HEK293 (cell line): ENCODE measurements at regions not wholly inside any gene's neighbourhood (a gene's known extent, or its start where the extent isn't known, plus 50 kb on each side); places are given as distances from the start of the nearest gene placed in this dataset.

ENCODE experiments used
- CTCF ChIA-PET: fragments of 350-600 bp; formaldehyde crosslinking; extraction: SDS; loops from one replicate; lab custom pipeline; 2021; ENCODE audit warnings: antibody characterized with exemption; lab: Yijun Ruan, JAX
- POLR2A ChIA-PET: fragments of 300-600 bp; formaldehyde crosslinking; extraction: SDS; loops from one replicate; lab custom pipeline; 2020; ENCODE audit warnings: antibody characterized with exemption, inconsistent platforms; lab: Yijun Ruan, JAX
- H3K27ac ChIP-seq: fragments of 200-500 bp; sonication (Bioruptor generic); 2 replicates; pipeline ENCODE4 v1.5.1; 2014; ENCODE audit warnings: low read depth, low read length, control low read depth, inconsistent platforms; ENCODE audit errors: extremely low read depth
- H3K36me3 ChIP-seq, 2 experiments: fragments of 200-500 bp in 1 of 2; sonication (Bioruptor generic) in 1 of 2; 1 replicate in 1 of 2; 2 replicates in 1 of 2; pipeline ENCODE4 v1.5.1; 2014 to 2017; ENCODE audit warnings: inconsistent platforms in 2 of 2, low read length in 2 of 2; ENCODE audit not compliant: control insufficient read depth in 2 of 2, insufficient read depth in 1 of 2
- H3K4me1 ChIP-seq: fragments of 200-500 bp; sonication (Bioruptor generic); 2 replicates; pipeline ENCODE4 v1.5.1; 2014; ENCODE audit warnings: mild to moderate bottlenecking, low read length, inconsistent platforms; ENCODE audit not compliant: control insufficient read depth, insufficient read depth
- H3K4me3 ChIP-seq: 2 replicates; pipeline ENCODE4 v1.5.1; 2011; ENCODE audit warnings: low read depth, mild to moderate bottlenecking, control low read depth, low read length, moderate library complexity
- H3K9me3 ChIP-seq: fragments of 200-500 bp; sonication (Bioruptor generic); 2 replicates; pipeline ENCODE4 v1.5.1; 2014; ENCODE audit warnings: low read depth, low read length, inconsistent platforms; ENCODE audit not compliant: control insufficient read depth, insufficient read depth
- ELK4 ChIP-seq: IDR thresholded peaks from 2 replicates; pipeline ENCODE4 v1.6.1; 2011; ENCODE audit warnings: mild to moderate bottlenecking, low read depth, low read length, borderline replicate concordance
- KLF9 ChIP-seq: fragments of 450-650 bp; formaldehyde crosslinking; IDR thresholded peaks from 2 replicates; pipeline ENCODE4 v1.5.1; 2016; ENCODE audit warnings: missing biosample characterization, missing genetic modification characterization, low read depth
- PBX3 ChIP-seq: sonication (generic); formaldehyde crosslinking; IDR thresholded peaks from 2 replicates; pipeline ENCODE4 v1.8.1; 2022; ENCODE audit warnings: mild to moderate bottlenecking, moderate library complexity, missing genetic modification reagents
- SP3 ChIP-seq: fragments of 450-650 bp; formaldehyde crosslinking; IDR thresholded peaks from 2 replicates; pipeline ENCODE4 v1.5.1; 2016; ENCODE audit warnings: missing biosample characterization, missing genetic modification characterization
- ZFP37 ChIP-seq: fragments of 450-650 bp; formaldehyde crosslinking; IDR thresholded peaks from 2 replicates; pipeline ENCODE4 v1.5.1; 2016; ENCODE audit warnings: missing biosample characterization, missing genetic modification characterization
- ZNF121 ChIP-seq: fragments of 450-650 bp; formaldehyde crosslinking; IDR thresholded peaks from 2 replicates; pipeline ENCODE4 v1.5.1; 2016; ENCODE audit warnings: missing biosample characterization, missing genetic modification characterization
- ZNF239 ChIP-seq: fragments of 450-650 bp; formaldehyde crosslinking; IDR thresholded peaks from 2 replicates; pipeline ENCODE4 v1.5.1; 2016; ENCODE audit warnings: missing biosample characterization, missing genetic modification characterization
- ZNF521 ChIP-seq: fragments of 450-650 bp; formaldehyde crosslinking; IDR thresholded peaks from 2 replicates; pipeline ENCODE4 v1.5.1; 2017; ENCODE audit warnings: missing biosample characterization, mild to moderate bottlenecking, missing genetic modification characterization
- ZNF623 ChIP-seq: fragments of 450-650 bp; formaldehyde crosslinking; IDR thresholded peaks from 2 replicates; pipeline ENCODE4 v1.5.1; 2016; ENCODE audit warnings: missing biosample characterization, missing genetic modification characterization
- ZSCAN16 ChIP-seq: fragments of 450-650 bp; formaldehyde crosslinking; IDR thresholded peaks from 2 replicates; pipeline ENCODE4 v1.5.1; 2016; ENCODE audit warnings: missing biosample characterization, missing genetic modification characterization
- TF ChIP-seq, protein P1 (sequence below): fragments of 450-650 bp; formaldehyde crosslinking; IDR thresholded peaks from 2 replicates; pipeline ENCODE4 v1.5.1; 2016; ENCODE audit warnings: missing biosample characterization, missing genetic modification characterization
- TF ChIP-seq, protein P2 (sequence below): fragments of 450-650 bp; formaldehyde crosslinking; IDR thresholded peaks from 2 replicates; pipeline ENCODE4 v1.5.1; 2016; ENCODE audit warnings: missing biosample characterization, missing genetic modification characterization, borderline replicate concordance
- TF ChIP-seq, protein P3 (sequence below): fragments of 450-650 bp; formaldehyde crosslinking; IDR thresholded peaks from 2 replicates; pipeline ENCODE4 v1.5.1; 2016; ENCODE audit warnings: missing biosample characterization, missing genetic modification characterization
- TF ChIP-seq, protein P4 (sequence below): fragments of 450-650 bp; formaldehyde crosslinking; IDR thresholded peaks from 2 replicates; pipeline ENCODE4 v1.5.1; 2017; ENCODE audit warnings: missing biosample characterization, missing genetic modification characterization

DNA sequence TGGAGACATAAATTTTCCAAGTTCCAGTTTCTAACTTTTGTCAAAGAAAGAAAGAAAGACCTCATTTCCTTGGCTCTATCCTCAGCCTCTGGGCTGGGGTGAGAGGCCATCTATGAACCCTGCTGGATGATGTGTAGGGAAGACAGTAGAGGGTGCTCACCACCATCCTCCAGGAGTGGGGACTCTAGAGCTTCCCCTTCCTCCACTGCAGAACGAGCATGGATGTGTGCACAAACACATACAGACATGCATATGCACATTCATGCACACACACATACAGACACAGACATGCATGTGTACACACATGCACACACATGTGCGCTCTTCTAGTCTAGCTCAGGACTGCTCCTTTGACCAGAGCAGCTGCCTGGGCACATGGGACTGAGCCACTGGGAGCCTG is 565.8 kb downstream of the BUD13 start (continued):
- TF ChIP-seq ZNF239 (no peak), ELK4 (no peak), PBX3 (CRISPR knock-in tag) (no peak), ZSCAN16 (tag by site-specific recombination) (no peak), ZFP37 (tag by site-specific recombination) (no peak)
- TF ChIP-seq, protein P1, sequence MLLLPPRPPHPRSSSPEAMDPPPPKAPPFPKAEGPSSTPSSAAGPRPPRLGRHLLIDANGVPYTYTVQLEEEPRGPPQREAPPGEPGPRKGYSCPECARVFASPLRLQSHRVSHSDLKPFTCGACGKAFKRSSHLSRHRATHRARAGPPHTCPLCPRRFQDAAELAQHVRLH (tag by site-specific recombination), result no peak

- no peaks in the 10 kb centered on the region for H3K36me3 ChIP-seq
- H3K27ac ChIP-seq, result no peak overlapping the region
- CTCF ChIA-PET, result interaction anchor here (6.8 kb wide), 1 partner anchor 13 kb away, joined by 39 read pairs; no protein-coding TSS in a partner anchor
- no peaks in the 10 kb centered on the region for H3K4me1 ChIP-seq
- no peaks in the 10 kb centered on the region for H3K9me3 ChIP-seq
- no peak overlapping the region for H3K4me3 ChIP-seq
- no peak for TF ChIP-seq ZNF623 (tag by site-specific recombination)
- TF ChIP-seq, protein P2, sequence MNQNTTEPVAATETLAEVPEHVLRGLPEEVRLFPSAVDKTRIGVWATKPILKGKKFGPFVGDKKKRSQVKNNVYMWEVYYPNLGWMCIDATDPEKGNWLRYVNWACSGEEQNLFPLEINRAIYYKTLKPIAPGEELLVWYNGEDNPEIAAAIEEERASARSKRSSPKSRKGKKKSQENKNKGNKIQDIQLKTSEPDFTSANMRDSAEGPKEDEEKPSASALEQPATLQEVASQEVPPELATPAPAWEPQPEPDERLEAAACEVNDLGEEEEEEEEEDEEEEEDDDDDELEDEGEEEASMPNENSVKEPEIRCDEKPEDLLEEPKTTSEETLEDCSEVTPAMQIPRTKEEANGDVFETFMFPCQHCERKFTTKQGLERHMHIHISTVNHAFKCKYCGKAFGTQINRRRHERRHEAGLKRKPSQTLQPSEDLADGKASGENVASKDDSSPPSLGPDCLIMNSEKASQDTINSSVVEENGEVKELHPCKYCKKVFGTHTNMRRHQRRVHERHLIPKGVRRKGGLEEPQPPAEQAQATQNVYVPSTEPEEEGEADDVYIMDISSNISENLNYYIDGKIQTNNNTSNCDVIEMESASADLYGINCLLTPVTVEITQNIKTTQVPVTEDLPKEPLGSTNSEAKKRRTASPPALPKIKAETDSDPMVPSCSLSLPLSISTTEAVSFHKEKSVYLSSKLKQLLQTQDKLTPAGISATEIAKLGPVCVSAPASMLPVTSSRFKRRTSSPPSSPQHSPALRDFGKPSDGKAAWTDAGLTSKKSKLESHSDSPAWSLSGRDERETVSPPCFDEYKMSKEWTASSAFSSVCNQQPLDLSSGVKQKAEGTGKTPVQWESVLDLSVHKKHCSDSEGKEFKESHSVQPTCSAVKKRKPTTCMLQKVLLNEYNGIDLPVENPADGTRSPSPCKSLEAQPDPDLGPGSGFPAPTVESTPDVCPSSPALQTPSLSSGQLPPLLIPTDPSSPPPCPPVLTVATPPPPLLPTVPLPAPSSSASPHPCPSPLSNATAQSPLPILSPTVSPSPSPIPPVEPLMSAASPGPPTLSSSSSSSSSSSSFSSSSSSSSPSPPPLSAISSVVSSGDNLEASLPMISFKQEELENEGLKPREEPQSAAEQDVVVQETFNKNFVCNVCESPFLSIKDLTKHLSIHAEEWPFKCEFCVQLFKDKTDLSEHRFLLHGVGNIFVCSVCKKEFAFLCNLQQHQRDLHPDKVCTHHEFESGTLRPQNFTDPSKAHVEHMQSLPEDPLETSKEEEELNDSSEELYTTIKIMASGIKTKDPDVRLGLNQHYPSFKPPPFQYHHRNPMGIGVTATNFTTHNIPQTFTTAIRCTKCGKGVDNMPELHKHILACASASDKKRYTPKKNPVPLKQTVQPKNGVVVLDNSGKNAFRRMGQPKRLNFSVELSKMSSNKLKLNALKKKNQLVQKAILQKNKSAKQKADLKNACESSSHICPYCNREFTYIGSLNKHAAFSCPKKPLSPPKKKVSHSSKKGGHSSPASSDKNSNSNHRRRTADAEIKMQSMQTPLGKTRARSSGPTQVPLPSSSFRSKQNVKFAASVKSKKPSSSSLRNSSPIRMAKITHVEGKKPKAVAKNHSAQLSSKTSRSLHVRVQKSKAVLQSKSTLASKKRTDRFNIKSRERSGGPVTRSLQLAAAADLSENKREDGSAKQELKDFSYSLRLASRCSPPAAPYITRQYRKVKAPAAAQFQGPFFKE, result no peak
- no peak for TF ChIP-seq SP3 (tag by site-specific recombination)
- TF ChIP-seq, protein P3, sequence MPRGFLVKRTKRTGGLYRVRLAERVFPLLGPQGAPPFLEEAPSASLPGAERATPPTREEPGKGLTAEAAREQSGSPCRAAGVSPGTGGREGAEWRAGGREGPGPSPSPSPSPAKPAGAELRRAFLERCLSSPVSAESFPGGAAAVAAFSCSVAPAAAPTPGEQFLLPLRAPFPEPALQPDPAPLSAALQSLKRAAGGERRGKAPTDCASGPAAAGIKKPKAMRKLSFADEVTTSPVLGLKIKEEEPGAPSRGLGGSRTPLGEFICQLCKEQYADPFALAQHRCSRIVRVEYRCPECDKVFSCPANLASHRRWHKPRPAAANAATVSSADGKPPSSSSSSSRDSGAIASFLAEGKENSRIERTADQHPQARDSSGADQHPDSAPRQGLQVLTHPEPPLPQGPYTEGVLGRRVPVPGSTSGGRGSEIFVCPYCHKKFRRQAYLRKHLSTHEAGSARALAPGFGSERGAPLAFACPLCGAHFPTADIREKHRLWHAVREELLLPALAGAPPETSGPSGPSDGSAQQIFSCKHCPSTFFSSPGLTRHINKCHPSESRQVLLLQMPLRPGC (tag by site-specific recombination), result no peak
- no peak for TF ChIP-seq ZNF521 (tag by site-specific recombination)
- no peak for TF ChIP-seq ZNF121 (tag by site-specific recombination)
- no peak for TF ChIP-seq KLF9 (tag by site-specific recombination)
- TF ChIP-seq, protein P4, sequence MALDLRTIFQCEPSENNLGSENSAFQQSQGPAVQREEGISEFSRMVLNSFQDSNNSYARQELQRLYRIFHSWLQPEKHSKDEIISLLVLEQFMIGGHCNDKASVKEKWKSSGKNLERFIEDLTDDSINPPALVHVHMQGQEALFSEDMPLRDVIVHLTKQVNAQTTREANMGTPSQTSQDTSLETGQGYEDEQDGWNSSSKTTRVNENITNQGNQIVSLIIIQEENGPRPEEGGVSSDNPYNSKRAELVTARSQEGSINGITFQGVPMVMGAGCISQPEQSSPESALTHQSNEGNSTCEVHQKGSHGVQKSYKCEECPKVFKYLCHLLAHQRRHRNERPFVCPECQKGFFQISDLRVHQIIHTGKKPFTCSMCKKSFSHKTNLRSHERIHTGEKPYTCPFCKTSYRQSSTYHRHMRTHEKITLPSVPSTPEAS (tag by site-specific recombination), result no peak
- POLR2A ChIA-PET, result no interaction called here
Observed at GRCh38 chr11:116202922-116203321, 569.9 kb downstream of the BUD13 start.
